Gastroesophageal sphincter (tissue), 4 donors: ENCODE measurements at regions not wholly inside any gene's neighbourhood (a gene's known extent, or its start where the extent isn't known, plus 50 kb on each side); places are given as distances from the start of the nearest gene placed in this dataset.

Experiments
- ATAC-seq: fragments of 150-250 bp; one replicate; pipeline ENCODE4 v1.9.1; 2016; ENCODE audit warnings: mild to moderate bottlenecking, moderate library complexity
- H3K27ac ChIP-seq, 4 donors: fragments of 200-600 bp; sonication (generic) in 3 of 4; 1 replicate in 3 of 4; 2 replicates in 1 of 4; pipeline ENCODE4 v1.5.1; 2016 to 2019
- H3K27me3 ChIP-seq: fragments of 200-600 bp; sonication (generic); one replicate; pipeline ENCODE4 v1.5.1; 2019
- H3K36me3 ChIP-seq, 2 donors: fragments of 200-600 bp; sonication (generic); one replicate each; pipeline ENCODE4 v1.5.1; 2019; ENCODE audit warnings: control low read depth in 1 of 2
- H3K4me1 ChIP-seq, 3 donors: fragments of 200-600 bp; sonication (generic); 1 replicate in 2 of 3; 2 replicates in 1 of 3; pipeline ENCODE4 v1.5.1; 2016 to 2019; ENCODE audit warnings: control low read depth in 2 of 3
- H3K4me3 ChIP-seq, 2 donors: fragments of 200-600 bp; sonication (generic); one replicate each; pipeline ENCODE4 v1.5.1; 2019; ENCODE audit warnings: mild to moderate bottlenecking in 1 of 2, moderate library complexity in 1 of 2
- H3K9me3 ChIP-seq, 3 donors: fragments of 200-600 bp; sonication (generic); one replicate each; pipeline ENCODE4 v1.5.1; 2017 to 2019; ENCODE audit warnings: control low read depth in 2 of 3
- EP300 ChIP-seq: sonication (generic); formaldehyde crosslinking; IDR thresholded peaks from one replicate; pipeline ENCODE4 v1.6.1; 2017; ENCODE audit warnings: antibody characterized with exemption, mild to moderate bottlenecking
- POLR2A ChIP-seq, 2 donors: fragments of 450-650 bp; IDR thresholded peaks; one replicate each; pipeline ENCODE4 v1.6.1; 2017; ENCODE audit warnings: antibody characterized with exemption in 2 of 2, mild to moderate bottlenecking in 2 of 2, moderate library complexity in 1 of 2
- POLR2AphosphoS5 ChIP-seq: sonication (generic); formaldehyde crosslinking; IDR thresholded peaks from one replicate; pipeline ENCODE4 v1.6.1; 2017; ENCODE audit warnings: antibody characterized with exemption
- WGBS, 2 donors: methylation state at CpG; one replicate each; pipeline ENCODE4 v1.1.5; 2018; ENCODE audit warnings: low coverage in 1 of 2; 5-methylcytosine and 5-hydroxymethylcytosine counted together
- TF ChIP-seq, protein P1 (sequence below), 4 experiments: fragments of 200-600 bp in 2 of 4; fragments of 450-650 bp in 2 of 4; sonication (generic) in 1 of 4; IDR thresholded peaks; one replicate each; pipeline ENCODE4 v1.5.1; 2017 to 2019; ENCODE audit warnings: antibody characterized with exemption in 4 of 4, mild to moderate bottlenecking in 2 of 4, moderate library complexity in 2 of 4

- Histone ChIP-seq H3K27me3 (no peaks in the 10 kb centered on the region), H3K4me1 (no peaks in the 10 kb centered on the region), H3K9me3 (no peaks in the 10 kb centered on the region), H3K27ac (no peak overlapping the region), H3K36me3 (no peaks in the 10 kb centered on the region), H3K4me3 (no peak overlapping the region)
- TF ChIP-seq EP300 (no peak), POLR2AphosphoS5 (no peak), POLR2A (IDR thresholded peaks at IDR 0.05) (no peak)
- TF ChIP-seq, protein P1, sequence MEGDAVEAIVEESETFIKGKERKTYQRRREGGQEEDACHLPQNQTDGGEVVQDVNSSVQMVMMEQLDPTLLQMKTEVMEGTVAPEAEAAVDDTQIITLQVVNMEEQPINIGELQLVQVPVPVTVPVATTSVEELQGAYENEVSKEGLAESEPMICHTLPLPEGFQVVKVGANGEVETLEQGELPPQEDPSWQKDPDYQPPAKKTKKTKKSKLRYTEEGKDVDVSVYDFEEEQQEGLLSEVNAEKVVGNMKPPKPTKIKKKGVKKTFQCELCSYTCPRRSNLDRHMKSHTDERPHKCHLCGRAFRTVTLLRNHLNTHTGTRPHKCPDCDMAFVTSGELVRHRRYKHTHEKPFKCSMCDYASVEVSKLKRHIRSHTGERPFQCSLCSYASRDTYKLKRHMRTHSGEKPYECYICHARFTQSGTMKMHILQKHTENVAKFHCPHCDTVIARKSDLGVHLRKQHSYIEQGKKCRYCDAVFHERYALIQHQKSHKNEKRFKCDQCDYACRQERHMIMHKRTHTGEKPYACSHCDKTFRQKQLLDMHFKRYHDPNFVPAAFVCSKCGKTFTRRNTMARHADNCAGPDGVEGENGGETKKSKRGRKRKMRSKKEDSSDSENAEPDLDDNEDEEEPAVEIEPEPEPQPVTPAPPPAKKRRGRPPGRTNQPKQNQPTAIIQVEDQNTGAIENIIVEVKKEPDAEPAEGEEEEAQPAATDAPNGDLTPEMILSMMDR (IDR thresholded peaks at IDR 0.05), result no peak
- ATAC-seq, result no peak
These were observed 266.0 kb upstream of the NT5E start for GRCh38 chr6:85183841-85184240.

GRCh38 chr6:85172705-85173104 is 277.2 kb upstream of the NT5E start:
- TF ChIP-seq POLR2A (IDR thresholded peaks at IDR 0.05) (no peak), EP300 (no peak), POLR2AphosphoS5 (no peak)
- TF ChIP-seq, protein P1 (IDR thresholded peaks at IDR 0.05), result no peak
- Histone ChIP-seq H3K4me1 (no peaks in the 10 kb centered on the region), H3K9me3 (no peaks in the 10 kb centered on the region), H3K27ac (no peak overlapping the region), H3K27me3 (no peaks in the 10 kb centered on the region), H3K36me3 (no peaks in the 10 kb centered on the region), H3K4me3 (no peak overlapping the region)
- ATAC-seq, result no peak

GRCh38 chr6:85172161-85172560 is 277.7 kb upstream of the NT5E start:
- H3K4me3 ChIP-seq, result no peak overlapping the region
- H3K27me3 ChIP-seq, result no peaks in the 10 kb centered on the region
- no peak overlapping the region for H3K27ac ChIP-seq
- H3K4me1 ChIP-seq, result no peaks in the 10 kb centered on the region
- ATAC-seq, result no peak
- H3K9me3 ChIP-seq, result no peaks in the 10 kb centered on the region
- TF ChIP-seq POLR2AphosphoS5 (no peak), POLR2A (IDR thresholded peaks at IDR 0.05) (no peak), EP300 (no peak)
- TF ChIP-seq, protein P1 (IDR thresholded peaks at IDR 0.05), result no peak
- H3K36me3 ChIP-seq, result no peaks in the 10 kb centered on the region
- 89 to 91% methylated on average over 2 of the region's 2 CpGs for WGBS, 2 donors

- Histone ChIP-seq H3K4me3 (no peak overlapping the region), H3K9me3 (no peaks in the 10 kb centered on the region), H3K36me3 (no peaks in the 10 kb centered on the region), H3K27ac (no peak overlapping the region), H3K27me3 (no peaks in the 10 kb centered on the region), H3K4me1 (no peaks in the 10 kb centered on the region)
- no peak for ATAC-seq
- WGBS, 2 donors, result 39 to 42% methylated on average over 2 of the region's 2 CpGs
- TF ChIP-seq EP300, result no peak
- TF ChIP-seq, protein P1 (IDR thresholded peaks at IDR 0.05), result no peak
- no peak for TF ChIP-seq POLR2AphosphoS5
- TF ChIP-seq POLR2A (IDR thresholded peaks at IDR 0.05), result no peak
These were observed 280.7 kb upstream of the NT5E start for GRCh38 chr6:85169189-85169588.

GRCh38 chr6:85168146-85168545 is 281.7 kb upstream of the NT5E start:
- Histone ChIP-seq H3K27me3 (no peaks in the 10 kb centered on the region), H3K36me3 (no peaks in the 10 kb centered on the region), H3K4me1 (no peaks in the 10 kb centered on the region), H3K9me3 (no peaks in the 10 kb centered on the region), H3K4me3 (no peak overlapping the region), H3K27ac (no peak overlapping the region)
- TF ChIP-seq EP300 (no peak), POLR2A (IDR thresholded peaks at IDR 0.05) (no peak), POLR2AphosphoS5 (no peak)
- TF ChIP-seq, protein P1 (IDR thresholded peaks at IDR 0.05), result no peak
- no peak for ATAC-seq
- 72 to 76% methylated on average over 2 of the region's 2 CpGs for WGBS, 2 donors
